HepG2 (cell line): ENCODE measurements at regions not wholly inside any gene's neighbourhood (a gene's known extent, or its start where the extent isn't known, plus 50 kb on each side); places are given as distances from the start of the nearest gene placed in this dataset.

Source experiments
- ATAC-seq: fragments of 200-7000 bp; cut with Tn5 transposase; 3 replicates; pipeline ENCODE4 v1.9.1; 2020; ENCODE audit warnings: mild to moderate bottlenecking, moderate library complexity
- BruUV-seq: library from RNA; stranded (reverse); fragments of 400-500 nt; replicated peaks from 2 replicates; lab custom pipeline; 2021; lab: Mats Ljungman, UMichigan
- CTCF ChIA-PET: fragments of 300-600 bp; formaldehyde crosslinking; extraction: SDS; loops from one replicate; lab custom pipeline; 2021; ENCODE audit warnings: low total read pairs, inconsistent platforms, low intra/inter-chr PET ratio; lab: Yijun Ruan, JAX
- POLR2A ChIA-PET: fragments of 350-600 bp; sonication (Branson Sonifier 250); formaldehyde crosslinking; loops from one replicate; lab custom pipeline; 2020; ENCODE audit warnings: antibody characterized with exemption, inconsistent platforms; lab: Yijun Ruan, JAX
- DNase-seq: peaks from one replicate; pipeline ENCODE4 v3.0.0-alpha.2; 2015; ENCODE audit warnings: low spot score
- FAIRE-seq: peaks from 3 replicates; lab custom pipeline; 2011; peaks lifted over from hg19 to GRCh38; lab: Jason Lieb, UNC
- H2AFZ ChIP-seq: one replicate; pipeline ENCODE4 v1.6.1; 2011; ENCODE audit warnings: low read length, inconsistent platforms
- H3K27ac ChIP-seq: fragments of 300-600 bp; 3 replicates; pipeline ENCODE4 v1.8.0; 2011; ENCODE audit warnings: mixed run types, mild to moderate bottlenecking, mixed read lengths, low read length, inconsistent platforms; ENCODE audit not compliant: insufficient read depth; ENCODE audit errors: extremely low read length
- H3K27me3 ChIP-seq, 2 experiments: fragments of 200-600 bp in 1 of 2; 2 replicates in 1 of 2; 3 replicates in 1 of 2; pipeline versions ENCODE4 v1.6.0 to v1.8.0; 2011; ENCODE audit warnings: low read length in 2 of 2, mild to moderate bottlenecking in 2 of 2, moderate library complexity in 2 of 2, inconsistent platforms in 1 of 2; ENCODE audit not compliant: insufficient read depth in 2 of 2, control insufficient read depth in 1 of 2
- H3K36me3 ChIP-seq, 2 experiments: fragments of 200-600 bp in 1 of 2; replicated peaks in 1 of 2; 2 replicates in 1 of 2; 3 replicates in 1 of 2; pipeline versions ENCODE4 v1.5.1 to v1.8.0; 2011; ENCODE audit warnings: low read length in 2 of 2, inconsistent platforms in 1 of 2; ENCODE audit not compliant: insufficient read depth in 2 of 2, control insufficient read depth in 1 of 2
- H3K4me1 ChIP-seq: 2 replicates; pipeline ENCODE4 v1.5.1; 2012; ENCODE audit warnings: low read length, inconsistent platforms; ENCODE audit not compliant: insufficient read depth
- H3K4me2 ChIP-seq: 2 replicates; pipeline ENCODE4 v1.6.0; 2011; ENCODE audit warnings: low read depth, low read length, inconsistent platforms
- H3K4me3 ChIP-seq, 3 experiments: fragments of 200-600 bp in 1 of 3; sonication (generic), shearing (Covaris generic) in 1 of 3; replicated peaks in 1 of 3; 2 replicates each; pipeline ENCODE4 v1.5.1; 2011 to 2016; ENCODE audit warnings: low read length in 3 of 3, inconsistent platforms in 2 of 3, low read depth in 2 of 3, mild to moderate bottlenecking in 2 of 3, control low read depth in 1 of 3, mixed read lengths in 1 of 3; ENCODE audit not compliant: insufficient read depth in 1 of 3
- H3K79me2 ChIP-seq: one replicate; pipeline ENCODE4 v1.6.1; 2011; ENCODE audit warnings: low read length, inconsistent platforms; ENCODE audit not compliant: insufficient read depth
- H3K9ac ChIP-seq: 2 replicates; pipeline ENCODE4 v1.6.0; 2011; ENCODE audit warnings: mild to moderate bottlenecking, low read depth, low read length, inconsistent platforms; ENCODE audit not compliant: insufficient read depth
- H3K9me3 ChIP-seq: 2 replicates; pipeline ENCODE4 v1.5.1; 2012; ENCODE audit warnings: mild to moderate bottlenecking, low read length
- H4K20me1 ChIP-seq: 2 replicates; pipeline ENCODE4 v1.6.0; 2011; ENCODE audit warnings: inconsistent platforms, mild to moderate bottlenecking, low read length, moderate library complexity; ENCODE audit not compliant: insufficient read depth
- ELF1 ChIP-seq: sonication (generic); formaldehyde crosslinking; IDR thresholded peaks from 2 replicates; pipeline ENCODE4 v1.4.0; 2020; ENCODE audit warnings: missing genetic modification reagents
- HNRNPL ChIP-seq: fragments of 200-400 bp; formaldehyde crosslinking; IDR thresholded peaks from 2 replicates; pipeline ENCODE4 v1.6.1; 2017; ENCODE audit warnings: mild to moderate bottlenecking, low read depth, low read length
- RFXAP ChIP-seq: sonication (generic); formaldehyde crosslinking; IDR thresholded peaks from 2 replicates; pipeline ENCODE4 v1.4.0; 2020; ENCODE audit warnings: missing genetic modification reagents, borderline replicate concordance
- SRF ChIP-seq: IDR thresholded peaks from 2 replicates; pipeline ENCODE4 v1.6.1; 2011; ENCODE audit warnings: mild to moderate bottlenecking, low read depth, low read length, moderate library complexity
- TOPORS ChIP-seq: sonication (generic); formaldehyde crosslinking; IDR thresholded peaks from 2 replicates; pipeline ENCODE4 v1.8.0; 2023; ENCODE audit warnings: mild to moderate bottlenecking, missing genetic modification reagents
- TP53 ChIP-seq: sonication (generic); formaldehyde crosslinking; conservative IDR thresholded peaks from 2 replicates; pipeline ENCODE4 v1.4.0; 2020; ENCODE audit warnings: missing genetic modification reagents
- ZNF281 ChIP-seq: sonication (generic); formaldehyde crosslinking; IDR thresholded peaks from 2 replicates; pipeline ENCODE4 v1.4.0; 2020; ENCODE audit warnings: missing genetic modification reagents, borderline replicate concordance
- ZNF605 ChIP-seq: sonication (generic); formaldehyde crosslinking; IDR thresholded peaks from 2 replicates; pipeline ENCODE4 v1.8.0; 2022; ENCODE audit warnings: mild to moderate bottlenecking, missing genetic modification reagents
- WGBS: methylation state at CpG from one replicate; pipeline ENCODE4 v1.1.6; 2017; ENCODE audit warnings: low lambda C conversion rate; 5-methylcytosine and 5-hydroxymethylcytosine counted together
- in situ Hi-C: cut with HindIII; loops from 2 replicates; pipeline ENCODE4 v1.10.0; 2017; ENCODE audit warnings: low pct_unique_long_range_greater_than_20kb; ENCODE audit not compliant: extremely low pct_ligation_motif_present
- intact Hi-C: fragments of 100-400 bp; cut with micrococcal nuclease; formaldehyde crosslinking; loops from one replicate; pipeline ENCODE4 v1.10.0; 2022; ENCODE audit not compliant: unreplicated experiment

- Histone ChIP-seq H2AFZ (no peak overlapping the region), H4K20me1 (no peaks in the 10 kb centered on the region), H3K4me3 (no peak overlapping the region), H3K36me3 (no peaks in the 10 kb centered on the region), H3K27me3 (no peaks in the 10 kb centered on the region), H3K9ac (no peak overlapping the region), H3K4me2 (no peak overlapping the region), H3K9me3 (peaks cover 79% of the 10 kb centered on the region), H3K4me1 (no peaks in the 10 kb centered on the region), H3K79me2 (no peaks in the 10 kb centered on the region), H3K27ac (no peak overlapping the region)
- in situ Hi-C loops: no loop called here
- ATAC-seq (no peak), DNase-seq (no peak), FAIRE-seq (no peak)
- no TSS peak for BruUV-seq
- intact Hi-C loops: no loop called here
- ChIA-PET POLR2A (no interaction called here), CTCF (no interaction called here)
- no peak for TF ChIP-seq ZNF281 (CRISPR knock-in tag)
- TF ChIP-seq ZNF605: no peak
- TF ChIP-seq SRF: no peak
- no peak for TF ChIP-seq TOPORS (CRISPR knock-in tag)
- TF ChIP-seq RFXAP (CRISPR knock-in tag): no peak
- no peak for TF ChIP-seq ELF1
- no peak for TF ChIP-seq HNRNPL
- TF ChIP-seq TP53 (CRISPR knock-in tag): no peak
- 31% methylated on average over 3 of the region's 3 CpGs for WGBS
Observed at GRCh38 chr17:71035226-71035625, 865.9 kb downstream of the KCNJ2 start.
